ENCODE measurements at regions not wholly inside any gene's neighbourhood (a gene's known extent, or its start where the extent isn't known, plus 50 kb on each side); places are given as distances from the start of the nearest gene placed in this dataset.

DNA sequence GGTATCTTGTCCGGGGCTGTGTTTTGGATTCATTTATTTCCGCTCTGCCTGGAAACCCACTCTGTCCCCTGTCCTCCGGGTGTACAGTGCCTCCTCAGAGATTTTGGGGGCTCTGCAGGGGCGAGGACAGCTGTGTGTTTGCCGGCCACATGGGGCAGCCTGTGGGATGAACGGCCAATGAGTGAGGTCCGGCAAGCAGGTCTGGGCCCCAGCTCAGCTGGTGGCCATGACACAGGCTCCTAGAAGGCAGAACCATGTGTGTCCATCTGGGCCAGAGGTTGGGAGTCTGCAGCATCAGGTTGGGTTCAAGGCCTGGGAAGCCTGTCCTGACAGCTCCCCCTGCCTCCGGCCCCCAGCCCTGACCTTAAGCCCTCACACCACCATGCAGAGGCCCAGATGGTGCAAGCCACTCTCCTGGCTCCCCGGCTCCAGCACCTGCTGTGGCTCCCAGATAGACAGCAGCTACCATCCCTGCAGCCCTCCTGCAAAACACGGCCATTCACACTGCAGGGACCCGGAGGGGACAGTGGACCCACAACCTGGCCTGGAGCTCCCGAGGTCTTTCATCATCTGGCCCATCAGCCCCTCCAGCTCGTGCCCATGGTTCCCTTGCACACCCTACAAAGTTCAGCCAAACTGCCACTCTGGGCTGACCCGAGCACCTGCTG lies 220.1 kb upstream of the C14orf180 start:
- DNase-seq = no peak

DNA sequence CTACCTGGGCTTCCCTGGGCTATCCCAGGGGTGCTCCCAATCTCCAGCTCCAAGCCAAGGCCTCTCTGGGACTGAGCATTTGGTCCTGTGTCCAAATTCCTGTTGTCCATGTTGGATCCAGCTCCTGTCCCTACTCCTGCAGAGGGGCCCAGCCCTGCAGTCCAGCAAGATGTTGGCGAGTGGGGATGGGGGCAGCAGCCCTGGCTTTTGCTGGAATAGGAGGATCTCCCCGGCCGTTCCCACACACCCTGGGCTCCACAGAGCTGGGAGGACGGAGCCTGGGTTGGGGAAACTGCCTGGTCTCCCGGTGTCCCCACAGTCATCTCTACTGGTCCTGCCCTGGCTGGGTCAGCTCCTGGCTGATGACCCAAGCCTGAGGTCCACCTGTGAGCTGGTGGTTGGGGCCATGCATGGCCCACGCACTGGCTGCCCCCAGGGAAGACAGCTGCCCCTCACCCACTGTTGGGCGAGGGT lies 219.6 kb upstream of the C14orf180 start:
- no peak for DNase-seq

DNA sequence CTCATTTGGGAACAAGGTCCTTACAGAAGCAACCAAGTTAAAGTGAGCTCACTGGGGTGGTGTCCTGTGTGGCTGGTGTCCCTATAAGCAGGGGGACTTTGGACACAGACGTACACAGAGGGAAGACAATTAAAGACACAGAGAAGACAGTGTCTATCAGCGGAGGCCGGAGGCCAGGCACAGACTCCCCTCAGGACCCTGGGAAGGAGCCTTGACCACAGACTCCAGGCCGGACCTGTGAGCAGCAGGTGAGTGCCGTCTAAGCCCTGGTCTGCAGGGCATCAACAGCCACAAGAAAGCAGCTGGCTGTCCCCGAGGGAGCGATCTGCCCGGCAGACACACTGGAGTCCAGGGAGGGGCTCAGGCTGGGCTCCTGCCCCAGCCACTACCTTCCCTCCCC lies 219.1 kb upstream of the C14orf180 start:
- no peak for DNase-seq

DNA sequence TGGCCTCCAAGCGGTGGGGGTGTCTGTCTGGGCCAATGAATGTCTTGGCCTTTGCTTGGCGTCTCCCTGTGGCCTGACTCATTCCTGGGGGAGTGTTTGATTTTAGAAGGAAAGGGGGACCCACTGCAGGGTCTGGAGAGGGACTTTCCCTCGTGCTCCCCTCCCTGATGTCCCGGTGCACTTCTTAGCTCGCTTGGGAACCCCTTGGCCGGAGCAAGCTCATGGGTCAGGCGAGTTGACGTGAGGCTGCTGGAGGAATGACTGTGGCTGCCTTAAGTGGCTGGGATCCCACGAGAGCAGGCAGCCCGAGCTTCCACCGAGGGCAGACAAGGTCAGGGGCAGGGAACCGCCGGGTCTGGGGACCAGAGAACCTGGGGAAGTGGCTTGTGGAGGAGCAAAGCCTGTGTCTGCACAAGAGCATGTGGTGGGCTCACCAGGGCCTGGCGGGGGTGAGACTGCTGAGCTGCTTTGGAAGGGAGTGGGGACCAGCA lies 218.4 kb upstream of the C14orf180 start:
- no peak for DNase-seq

DNA sequence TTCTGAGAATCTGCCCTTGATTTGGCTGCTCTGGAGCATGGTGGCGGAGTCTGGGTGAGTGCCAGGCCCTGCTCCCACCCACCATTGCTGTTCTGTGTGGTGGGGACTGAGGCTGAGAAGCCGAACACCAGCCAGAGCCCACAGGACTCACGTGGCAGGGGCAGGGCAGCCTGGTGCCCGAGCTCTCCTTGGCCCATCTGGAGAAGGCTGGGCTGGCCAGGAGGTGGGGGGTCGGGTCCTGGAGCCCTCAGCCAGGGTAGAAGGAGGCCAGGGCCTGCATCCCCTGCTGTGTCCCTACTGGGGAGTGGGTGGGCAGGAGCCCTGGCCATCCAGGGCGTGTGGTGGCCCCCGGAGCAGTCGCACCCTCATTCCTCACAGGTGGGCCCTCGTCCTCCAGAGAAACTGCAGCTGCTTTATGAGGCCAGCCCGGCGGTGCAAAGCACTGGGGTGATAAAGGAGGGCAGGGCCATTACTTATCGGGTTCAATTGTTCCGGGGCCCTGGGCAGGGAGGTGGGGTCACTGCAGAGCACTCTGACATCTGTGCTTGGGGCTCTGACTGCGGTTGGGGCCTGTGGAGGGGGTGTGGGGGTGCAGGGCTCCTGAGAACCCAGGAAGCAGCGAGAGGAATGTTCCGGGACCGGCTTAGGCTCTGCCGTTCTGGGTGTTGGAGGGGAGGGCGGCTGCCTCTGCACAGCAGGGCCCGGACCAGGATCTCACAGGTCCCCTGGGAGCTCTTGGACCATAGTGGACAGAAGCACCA lies 217.5 kb upstream of the C14orf180 start:
- DNase-seq = no peak

DNA sequence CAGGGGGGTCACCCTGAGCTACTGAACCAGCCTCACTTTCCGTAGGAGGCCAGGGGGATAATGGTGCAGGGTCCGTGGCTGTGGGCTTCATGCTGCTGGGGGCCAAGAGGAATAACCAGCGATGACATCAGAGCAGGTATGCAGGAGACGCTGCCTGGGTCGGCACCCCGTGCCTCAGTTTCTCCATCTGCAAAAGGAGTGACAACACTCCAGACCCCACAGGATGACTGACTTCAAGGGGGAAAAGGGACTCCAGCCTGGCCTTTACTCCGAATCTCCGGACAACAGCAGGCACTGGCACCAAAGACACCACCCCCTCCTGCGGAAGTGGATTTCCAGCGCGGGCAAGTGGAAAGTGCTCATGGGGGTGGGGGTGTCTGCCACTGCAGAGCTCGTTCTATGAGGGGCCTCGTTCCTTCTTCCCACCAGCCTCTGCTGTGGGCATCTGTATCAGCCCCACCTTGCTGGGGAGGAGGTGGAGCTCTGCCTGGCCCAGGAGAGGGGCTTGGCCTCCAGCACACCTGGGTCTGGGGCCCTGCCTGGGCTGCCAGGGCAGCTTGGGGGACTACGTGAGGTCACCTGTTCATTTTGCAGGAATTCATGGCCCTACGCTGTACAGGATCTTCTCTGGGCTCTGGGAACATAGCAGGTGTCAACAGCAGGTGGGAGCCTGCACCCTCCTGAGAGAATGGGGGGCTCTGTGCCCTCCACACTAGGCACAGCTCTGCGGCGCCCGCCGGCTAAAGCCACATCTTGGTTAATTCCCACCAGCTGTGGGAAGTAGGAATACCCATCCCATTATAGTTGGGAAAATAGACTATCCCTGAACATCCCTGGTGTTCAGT lies 216.6 kb upstream of the C14orf180 start:
- no peak for DNase-seq

DNA sequence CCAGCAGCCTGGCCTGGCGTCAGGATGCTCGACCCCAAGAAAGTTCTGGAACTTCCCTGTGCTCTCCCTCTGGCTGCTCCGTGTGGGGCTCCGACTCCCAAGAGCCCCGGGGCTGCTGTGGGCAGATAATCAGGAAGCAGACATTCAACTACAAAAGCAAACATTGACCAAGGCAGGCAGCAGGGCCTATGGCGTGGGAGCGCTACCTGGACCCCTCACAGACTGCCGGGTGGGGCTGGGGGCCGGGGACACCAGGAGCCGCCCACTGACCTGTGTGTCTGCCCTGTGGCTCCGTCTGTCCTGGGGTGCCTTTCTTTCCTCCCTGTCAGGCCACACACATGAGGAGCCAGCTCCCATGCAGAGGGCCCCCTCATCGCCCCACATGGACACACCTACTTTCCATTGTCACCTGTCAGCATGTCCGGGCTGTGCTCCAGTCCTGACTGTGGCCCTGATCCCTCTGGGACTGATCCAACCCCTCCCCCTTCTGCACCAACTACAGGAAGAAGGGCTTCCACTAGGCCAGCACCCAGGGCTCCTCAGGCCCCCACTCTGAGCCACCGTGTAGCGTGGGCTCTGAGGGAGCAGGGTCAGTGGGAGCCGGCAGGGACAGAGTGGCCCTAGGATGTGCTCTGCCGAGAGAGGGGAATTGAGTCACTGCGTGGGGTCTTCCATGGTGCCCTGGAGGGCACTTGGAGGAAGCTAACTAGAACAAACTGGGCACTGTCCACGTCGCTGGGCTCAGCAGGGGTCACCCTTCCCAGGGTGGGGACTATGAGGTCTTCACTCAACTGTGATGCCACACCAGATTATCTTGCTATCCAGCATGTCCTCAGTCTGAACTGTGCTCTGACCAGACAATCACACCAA lies 215.4 kb upstream of the C14orf180 start:
- no peak for DNase-seq

DNA sequence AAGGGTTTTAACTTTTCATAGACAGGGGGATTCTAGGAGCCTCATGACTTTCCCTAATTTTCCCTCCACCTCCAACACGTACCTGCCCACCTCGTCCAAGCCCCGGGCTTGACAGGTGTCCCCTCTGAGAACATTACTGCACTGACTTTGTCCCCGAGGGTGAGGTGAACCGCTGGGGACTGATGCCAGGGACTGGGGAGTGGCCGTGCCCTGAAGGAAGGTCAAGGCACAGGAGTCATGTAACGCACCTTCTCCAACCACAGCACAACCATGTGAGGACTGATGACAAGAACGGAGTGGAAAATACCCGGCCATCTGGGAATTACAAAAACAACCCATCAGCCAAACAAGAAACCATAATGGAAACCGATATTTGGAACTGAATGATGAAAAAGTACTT lies 214.7 kb upstream of the C14orf180 start:
- no peak for DNase-seq

DNA sequence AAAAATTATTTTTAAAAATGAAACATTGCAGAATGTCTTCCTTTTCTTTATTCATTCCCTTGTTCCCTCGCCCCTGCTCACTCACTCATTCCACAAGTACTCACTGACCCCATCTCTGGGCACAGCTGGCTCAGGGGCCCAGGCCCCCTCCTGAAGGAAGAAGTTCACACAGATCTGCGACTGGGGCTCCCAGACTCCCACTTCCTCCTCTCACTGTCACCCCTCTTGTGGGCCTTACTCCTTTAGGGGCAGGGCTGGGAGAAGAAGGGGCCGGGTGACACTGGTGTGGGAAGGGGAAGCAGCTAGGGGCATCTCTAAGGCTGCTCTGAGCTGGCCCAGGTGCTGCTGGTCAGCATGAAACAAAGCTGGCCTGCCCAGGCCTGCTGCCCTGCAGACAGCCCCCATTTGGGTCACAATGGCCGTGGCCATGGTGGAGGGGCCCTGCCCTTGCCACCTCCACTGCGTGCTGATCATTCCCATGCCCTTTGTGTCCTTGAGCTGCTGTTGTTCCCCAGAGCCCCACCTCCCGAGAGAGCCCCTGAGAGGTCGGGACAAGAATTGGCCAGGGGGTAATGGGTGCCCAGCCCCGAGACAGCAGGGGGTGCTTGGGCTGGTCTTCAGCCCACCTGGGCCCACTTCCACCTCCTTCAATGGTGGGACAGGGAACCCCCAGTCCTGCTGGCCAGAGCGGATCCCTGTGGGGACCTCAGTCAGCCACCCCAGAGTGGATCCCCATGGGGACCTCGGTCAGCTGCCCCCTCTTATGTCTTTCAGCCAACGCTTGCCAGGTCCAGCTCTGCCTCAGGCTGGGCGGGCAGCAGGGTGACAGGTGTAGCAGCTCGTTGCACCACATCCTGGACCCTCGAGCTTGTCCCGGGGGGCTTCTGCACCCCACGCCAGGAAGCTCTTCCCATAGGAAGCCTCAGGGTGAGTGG lies 212.4 kb upstream of the C14orf180 start:
- no peak for DNase-seq

DNA sequence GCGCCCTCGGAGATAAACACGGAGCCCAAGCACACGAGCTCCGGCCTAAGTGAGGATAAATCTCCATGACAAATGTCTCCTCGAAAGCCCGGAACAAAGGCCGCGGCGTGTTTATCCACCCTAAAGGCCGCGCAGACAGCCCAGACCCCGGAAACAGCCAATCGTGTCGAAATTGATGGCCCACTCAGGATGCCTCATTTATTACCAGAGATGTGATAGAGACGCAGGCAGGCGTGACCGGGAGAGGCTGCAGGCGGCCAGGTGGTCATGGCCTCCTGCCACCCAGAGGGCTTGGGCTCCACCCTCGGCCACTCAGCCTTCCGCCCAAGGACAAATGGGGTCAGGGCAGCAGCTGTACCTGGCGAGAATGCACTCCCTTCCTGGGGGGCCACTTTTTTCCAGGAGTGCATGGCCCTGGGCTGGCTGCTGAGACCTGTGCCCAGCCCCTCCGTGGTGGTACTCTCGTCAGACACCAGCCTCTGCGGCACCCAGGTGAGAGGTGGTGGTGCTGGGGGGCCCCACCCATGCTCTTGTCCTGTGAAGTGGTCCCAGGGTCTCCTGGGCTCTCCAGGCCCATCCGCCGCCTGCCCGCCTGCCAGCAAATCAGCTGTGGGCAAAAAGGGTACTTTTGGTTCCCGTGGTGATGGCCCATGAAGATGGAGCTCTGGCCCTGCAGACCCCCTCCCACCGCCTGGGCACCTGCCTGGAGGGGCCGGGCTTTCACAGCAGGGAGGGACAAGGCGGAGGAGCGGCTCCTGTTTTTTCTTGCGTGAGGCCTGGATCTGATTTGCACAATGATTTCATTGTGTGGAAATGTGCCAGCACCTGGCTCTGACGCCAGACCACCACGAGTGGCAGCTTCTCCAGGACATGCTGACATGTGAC lies 211.5 kb upstream of the C14orf180 start:
- DNase-seq = peak; percentile 45

DNA sequence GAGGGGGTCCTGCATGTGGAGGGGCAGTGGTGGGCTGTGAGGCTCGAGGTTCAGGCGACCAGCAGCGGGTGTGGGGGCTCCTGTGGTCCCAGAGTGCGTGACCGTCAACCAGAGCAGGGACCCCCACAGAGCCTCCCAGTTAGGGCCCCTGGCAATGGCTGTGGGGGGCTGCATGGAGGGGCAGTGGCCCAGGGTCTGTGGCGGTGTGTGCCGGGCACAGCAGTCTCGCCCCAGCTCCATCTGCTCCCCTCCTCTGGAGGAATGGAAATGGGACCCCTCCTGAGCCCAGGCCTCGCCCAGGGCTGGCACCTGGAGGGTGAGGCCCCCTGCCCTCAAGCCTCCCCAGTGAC lies 210.8 kb upstream of the C14orf180 start:
- DNase-seq = no peak

DNA sequence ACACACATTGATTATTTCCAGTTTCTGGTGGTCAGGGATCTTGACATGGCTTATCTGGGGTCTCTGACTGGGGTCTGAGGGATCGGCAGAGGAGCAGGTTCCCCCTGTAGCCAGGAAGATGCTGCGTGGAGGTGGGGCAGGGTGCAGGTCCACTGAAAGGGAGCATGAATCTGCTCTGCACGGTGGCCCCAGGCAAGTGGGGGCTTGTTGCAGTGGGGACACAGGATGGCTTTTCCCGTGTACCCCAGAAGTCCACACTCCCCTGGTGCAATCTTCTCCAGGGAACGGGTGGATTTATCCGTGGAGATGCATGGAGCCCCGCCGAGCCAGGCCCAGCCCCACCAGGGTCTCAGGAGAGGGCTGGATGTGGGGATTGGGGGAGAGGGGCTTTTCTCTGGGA lies 210.4 kb upstream of the C14orf180 start:
- DNase-seq = no peak

DNA sequence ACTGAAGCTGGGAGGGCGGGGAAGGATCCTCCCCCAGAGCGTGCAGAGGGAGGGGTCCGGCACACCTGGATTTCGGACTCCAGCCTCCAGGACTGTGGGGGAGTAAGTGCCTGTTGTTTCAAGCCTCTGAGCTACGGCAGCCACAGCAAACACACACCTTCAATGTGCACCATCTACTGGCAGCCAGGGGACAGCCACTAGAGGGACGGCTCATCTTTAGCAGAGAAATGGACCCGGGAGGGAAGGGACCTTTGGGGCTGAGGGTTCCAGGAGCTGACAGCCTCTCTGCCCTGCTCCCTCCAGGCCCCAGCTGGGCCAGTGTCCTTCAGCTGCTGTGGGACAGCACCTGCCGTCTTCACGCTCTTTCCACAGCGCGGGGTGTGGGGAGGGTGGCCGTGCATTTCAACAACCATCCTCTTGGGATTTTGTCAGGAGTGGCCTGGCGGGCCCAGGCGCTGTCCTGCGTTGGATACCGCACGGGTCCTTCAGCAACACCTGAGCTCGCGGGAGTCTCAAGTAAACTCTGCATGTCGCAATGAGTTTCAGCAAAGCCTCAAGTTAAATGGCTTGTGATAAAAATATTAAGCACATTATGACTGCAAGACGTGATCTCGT lies 209.2 kb upstream of the C14orf180 start:
- peak; percentile 66 for DNase-seq

DNA sequence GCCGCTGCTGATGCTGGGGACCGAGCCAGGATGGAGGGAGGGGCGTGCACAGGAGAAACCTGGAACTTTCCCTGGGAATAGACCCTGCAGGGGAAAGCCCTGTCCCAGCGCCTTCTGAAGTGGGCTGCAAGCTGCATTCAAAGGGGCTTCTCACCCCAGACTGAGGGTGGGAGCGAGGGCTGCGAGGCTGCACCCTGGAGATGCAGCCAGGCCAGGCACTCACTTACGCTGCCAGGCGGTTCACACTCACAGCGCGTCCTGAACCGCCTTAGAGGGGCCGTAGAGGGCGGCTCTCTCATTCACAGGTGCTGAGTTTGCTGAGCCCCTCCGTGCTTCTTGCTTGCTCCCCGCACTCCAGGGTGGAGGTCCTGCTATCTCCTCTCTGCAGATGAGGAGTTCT lies 208.5 kb upstream of the C14orf180 start:
- no peak for DNase-seq

DNA sequence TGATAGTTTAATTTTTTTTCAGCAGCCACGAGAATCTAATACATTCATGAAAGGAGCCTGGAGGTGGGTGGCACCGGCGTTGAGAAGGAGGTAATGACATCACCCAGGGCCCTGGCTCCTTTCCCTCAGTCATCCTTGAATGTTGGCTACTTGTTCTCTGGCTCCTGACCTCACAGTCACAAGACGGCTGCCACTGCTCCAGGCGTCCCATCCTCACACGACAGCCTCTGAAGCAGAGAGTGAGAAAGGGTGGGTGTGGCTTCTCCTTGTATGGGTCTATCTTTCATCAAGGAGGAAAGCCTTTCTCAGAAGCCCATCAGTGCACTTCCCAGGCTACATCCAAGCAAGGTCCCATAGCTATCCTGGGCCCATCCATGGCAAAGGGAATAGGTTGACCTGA lies 207.6 kb upstream of the C14orf180 start:
- no peak for DNase-seq

DNA sequence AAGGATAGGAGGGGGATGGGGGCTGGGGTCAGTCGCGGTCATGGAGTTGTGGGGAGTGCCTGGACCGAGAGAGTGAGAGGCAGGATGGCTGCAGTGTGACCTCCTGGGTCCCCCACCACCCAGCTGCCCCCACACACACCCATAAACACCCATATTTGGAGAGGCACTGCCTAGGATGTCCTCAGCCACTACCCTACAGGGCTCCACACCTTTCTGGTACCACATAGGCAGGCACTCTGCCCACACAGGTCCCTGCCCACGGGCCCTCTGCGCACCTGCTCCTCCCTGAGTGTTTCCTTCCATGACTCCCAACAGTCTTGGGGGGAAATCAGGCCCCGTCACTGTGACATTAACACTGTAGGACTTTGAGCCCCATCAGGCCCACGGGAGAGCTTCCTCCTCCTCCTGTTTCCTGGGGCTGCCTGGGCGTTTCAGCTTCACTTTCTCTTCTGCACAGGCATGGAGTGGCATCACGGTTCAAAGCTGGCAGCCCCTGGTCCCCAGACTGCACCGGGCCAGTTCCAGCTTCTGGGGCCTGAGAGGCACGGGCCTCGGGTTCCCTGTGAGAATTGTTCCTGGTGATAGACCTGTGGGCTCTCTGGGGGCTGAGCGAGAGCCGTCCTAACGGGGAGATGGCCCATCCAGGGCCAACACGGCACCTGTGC lies 207.0 kb upstream of the C14orf180 start:
- DNase-seq = no peak

DNA sequence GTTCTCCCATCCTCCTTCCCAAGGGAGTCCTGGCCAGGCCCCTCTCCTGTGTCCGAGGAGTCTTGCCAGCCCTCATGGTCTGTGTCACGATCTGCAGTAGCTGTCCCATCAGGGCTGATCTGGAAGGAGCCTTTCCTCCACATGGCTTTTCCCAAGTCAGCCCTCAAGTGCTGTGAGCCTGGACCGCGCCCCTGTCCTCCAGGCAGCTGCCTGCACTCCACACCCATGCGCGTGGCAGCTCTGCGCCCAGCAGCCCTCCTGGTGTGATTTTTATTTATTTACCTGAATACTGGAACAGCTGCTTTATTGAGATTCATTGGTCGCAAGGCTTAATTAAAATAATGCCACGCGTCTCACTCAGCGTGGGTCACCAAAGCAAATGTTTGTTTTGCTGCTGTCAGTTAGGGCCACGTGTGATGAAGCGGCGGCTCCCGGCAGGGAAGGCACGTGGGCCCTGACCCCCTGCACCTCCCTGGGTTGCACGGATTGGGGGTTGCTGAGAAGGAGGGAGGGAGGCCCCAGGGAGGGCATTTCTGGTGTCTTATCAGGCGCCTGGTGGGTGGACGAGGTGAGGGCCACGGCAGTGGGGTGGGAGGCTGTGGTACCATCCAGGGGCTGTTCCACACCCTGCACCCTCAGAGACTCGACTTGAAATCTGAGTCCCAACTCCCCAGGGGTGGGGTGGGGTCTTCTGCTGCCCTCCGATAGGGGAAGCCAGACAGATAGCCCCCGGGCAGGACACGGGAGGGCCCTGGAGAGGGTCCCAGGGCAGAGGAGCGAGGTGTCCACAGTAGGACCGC lies 206.3 kb upstream of the C14orf180 start:
- DNase-seq = peak; percentile 24
